GM18520 (cell line): ENCODE measurements at regions not wholly inside any gene's neighbourhood (a gene's known extent, or its start where the extent isn't known, plus 50 kb on each side); places are given as distances from the start of the nearest gene placed in this dataset.
"Not testable (repeated sequence)": the region's sequence is repeated elsewhere in the genome, so short reads cannot be mapped to it uniquely, and the experiment has no call there.

Experiments
- ATAC-seq: cut with Tn5 transposase; IDR thresholded peaks from one replicate; pipeline ENCODE4 v1.9.1; 2021; ENCODE audit not compliant: unreplicated experiment

GRCh38 chr1:168457296-168457695, 86.5 kb downstream of the XCL2 start:
- not testable (repeated sequence) for ATAC-seq

DNA sequence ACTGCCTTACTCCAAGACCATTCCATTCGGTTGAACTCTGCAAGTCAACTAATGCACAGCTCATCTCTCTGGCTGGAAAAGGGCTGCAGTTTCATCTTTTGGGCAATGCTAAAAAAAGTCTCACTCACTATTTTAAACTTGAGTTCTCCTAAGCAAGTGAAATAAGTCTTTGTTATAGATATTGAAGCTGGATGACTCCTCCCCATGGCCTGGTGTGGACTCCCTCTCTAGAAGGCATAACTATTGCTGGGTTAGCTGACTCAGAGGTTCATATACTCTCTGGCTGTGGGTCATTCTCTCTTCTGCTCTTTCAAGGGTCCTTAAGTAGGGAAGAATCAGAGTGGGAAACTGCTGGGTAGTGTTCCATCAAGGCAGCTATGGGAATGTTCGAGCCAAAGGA, 88.0 kb downstream of the XCL2 start:
- ATAC-seq = no peak

- no peak for ATAC-seq
These were observed 89.5 kb downstream of the XCL2 start for GRCh38 chr1:168454211-168454815.

DNA sequence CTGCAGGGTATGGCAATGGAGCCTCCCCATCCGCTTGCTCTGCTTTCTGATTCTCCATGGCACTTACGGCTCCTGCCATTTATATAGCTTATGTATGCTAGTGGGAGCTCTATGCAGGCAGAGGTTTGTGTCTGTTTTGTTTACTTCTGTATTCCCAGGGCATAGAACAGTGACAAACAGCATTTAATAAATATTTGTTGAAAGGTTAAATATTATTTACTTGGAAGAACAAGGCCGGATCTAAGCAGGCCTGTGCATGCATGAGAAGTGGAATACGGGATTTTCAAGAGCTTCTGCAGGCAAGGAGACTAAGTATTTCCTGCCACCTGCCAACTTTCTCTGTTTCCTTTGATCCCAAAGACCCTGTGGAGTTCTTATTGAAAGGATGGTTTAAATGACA, 90.7 kb downstream of the XCL2 start:
- no peak for ATAC-seq

GRCh38 chr1:168452329-168452728, 91.5 kb downstream of the XCL2 start:
- no peak for ATAC-seq

DNA sequence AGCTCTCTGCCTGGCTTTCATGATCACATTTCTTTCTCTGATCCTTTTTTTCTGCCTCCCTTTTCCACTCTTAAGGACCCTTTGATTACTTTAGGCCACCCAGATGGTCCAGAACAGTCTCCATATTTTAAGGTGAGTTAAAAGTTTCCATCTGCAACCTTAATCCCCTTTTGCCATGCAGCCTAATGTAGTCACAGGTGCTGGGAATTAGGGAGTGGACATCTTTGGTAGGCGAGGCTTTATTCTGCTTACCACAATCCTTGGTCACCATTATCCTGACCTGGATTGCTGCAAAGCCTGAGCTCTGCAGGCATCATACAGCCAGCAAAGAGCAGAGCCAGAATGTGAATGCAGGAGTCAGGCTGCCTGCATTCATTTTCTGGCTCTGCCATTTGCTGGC, 95.9 kb downstream of the XCL2 start:
- ATAC-seq = no peak

DNA sequence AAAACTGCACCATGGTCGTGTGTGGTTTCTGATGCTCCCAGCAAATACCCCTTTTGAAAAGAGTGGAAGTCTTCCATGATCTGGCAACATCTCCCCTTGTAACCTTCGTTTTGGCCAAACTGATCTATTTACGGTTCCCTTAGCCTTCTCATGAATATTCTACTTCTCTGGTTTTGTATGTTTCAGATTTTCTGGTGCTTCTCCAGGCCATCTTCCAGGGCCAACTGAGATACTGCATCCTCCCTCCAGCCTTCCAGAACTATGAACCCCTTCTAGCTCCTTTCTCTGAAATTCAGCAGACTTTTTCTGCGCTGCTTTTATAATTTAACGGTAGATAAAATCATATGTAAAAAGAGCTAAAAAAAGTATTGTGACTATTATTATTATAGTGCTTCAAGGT, 97.7 kb downstream of the XCL2 start:
- no peak for ATAC-seq

DNA sequence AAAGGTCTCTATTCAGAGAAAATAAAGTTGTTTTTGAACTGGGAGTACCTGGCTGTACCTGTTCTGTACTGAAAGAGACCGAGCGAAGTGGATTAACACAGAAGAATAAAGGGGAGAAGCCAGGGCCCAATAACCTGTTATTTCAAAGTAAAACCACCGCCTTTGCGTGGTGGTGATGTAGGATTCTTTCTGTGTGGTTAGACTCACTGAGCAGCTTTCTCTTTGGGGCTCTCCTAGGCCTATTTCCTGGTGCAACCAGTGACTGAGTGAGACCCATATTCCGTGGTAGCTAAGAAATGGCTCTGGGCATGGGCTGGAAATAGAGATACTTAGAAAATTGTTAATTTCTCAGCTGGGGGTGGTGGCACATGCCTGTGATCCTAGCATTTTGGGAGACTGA, 99.9 kb downstream of the XCL2 start:
- ATAC-seq = no peak

- no peak for ATAC-seq
These were observed 100.4 kb downstream of the XCL2 start for GRCh38 chr1:168443356-168443755.

DNA sequence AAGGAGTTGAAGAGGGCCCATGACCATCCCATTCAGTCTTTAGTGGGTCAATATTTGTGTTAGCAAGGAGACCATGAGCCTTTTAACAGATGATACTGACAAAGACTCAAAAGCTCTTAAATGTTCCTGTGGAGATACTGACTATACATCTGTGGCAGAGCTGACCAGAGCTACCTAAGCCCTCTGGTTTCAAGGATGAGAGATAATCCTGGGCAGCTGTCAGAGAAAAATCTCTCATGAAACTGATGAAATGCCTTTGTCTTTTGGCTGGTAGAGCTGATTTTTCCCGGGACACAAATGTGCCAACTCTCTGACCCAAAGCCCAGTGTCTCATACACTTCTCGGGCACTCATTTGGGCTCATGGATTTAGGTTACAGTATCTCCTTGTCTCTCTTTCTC, 100.9 kb downstream of the XCL2 start:
- ATAC-seq = no peak

DNA sequence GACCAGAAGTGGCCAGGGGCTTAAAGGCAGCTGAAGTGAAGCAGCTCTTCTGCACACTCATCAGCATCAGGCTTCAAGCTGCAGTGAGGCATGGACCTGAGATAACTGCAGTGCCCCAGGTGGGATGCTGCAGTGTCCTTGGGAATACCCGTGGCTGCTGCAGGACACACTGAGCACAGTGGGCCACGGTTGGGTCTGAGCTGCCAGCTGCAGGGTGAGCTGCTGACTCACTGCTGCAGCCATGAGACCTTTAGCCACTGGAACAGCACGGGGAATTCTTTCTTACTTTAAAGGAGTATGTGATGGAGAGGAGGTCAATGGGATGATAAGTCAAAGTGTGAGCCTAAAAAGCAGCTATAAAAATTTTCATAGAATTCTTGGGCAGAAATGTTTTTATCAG, 102.1 kb downstream of the XCL2 start:
- no peak for ATAC-seq

DNA sequence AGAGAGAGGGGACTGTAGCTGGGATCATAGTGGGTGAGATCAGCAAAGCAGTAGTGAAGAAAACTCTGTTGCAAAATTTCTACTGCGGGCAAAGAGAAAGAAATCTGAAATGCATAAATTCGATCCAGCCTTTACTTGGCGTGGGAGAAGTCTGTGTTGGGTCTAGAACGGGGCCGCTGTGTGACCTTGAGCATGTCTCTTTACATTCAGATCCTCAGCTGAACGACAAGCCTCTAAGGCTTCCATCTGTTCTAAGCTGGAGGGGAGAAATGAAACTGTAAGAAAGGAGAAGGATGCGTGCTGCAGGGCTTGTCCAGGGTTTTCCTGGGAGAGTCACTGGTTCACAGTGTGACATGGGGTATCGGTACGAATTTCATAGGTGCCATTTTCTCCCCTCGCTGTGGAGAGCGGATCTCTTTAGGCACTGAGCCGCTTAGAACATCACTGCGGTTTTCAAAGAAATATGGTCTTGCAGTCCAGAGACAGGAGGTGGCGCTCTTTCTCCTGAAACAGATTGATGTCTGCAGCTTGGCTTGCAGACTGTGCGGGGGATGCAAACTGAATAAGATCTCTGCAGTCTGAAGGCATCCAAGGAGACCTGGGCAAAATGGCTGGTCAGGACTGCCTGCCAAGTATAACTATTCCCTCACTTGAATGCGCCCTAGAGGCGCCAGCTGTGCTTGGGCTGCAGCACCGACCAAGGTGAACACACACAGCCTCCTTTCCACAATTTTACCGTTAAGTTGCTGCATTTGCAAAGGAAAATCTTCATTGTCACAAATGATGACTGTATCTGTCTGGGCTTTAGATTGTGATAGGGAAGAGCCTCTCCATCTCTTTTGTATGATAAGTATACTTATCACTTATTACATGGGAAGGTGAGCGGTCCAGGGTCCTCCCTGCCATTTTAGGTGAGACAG, 104.1 kb downstream of the XCL2 start:
- ATAC-seq = peak; percentile 65

GRCh38 chr1:168438626-168439025, 105.2 kb downstream of the XCL2 start:
- no peak for ATAC-seq

GRCh38 chr1:168437821-168438220, 106.0 kb downstream of the XCL2 start:
- no peak for ATAC-seq

GRCh38 chr1:168435439-168435838, 108.4 kb downstream of the XCL2 start:
- ATAC-seq = no peak

GRCh38 chr1:168433238-168433637, 110.6 kb downstream of the XCL2 start:
- no peak for ATAC-seq

DNA sequence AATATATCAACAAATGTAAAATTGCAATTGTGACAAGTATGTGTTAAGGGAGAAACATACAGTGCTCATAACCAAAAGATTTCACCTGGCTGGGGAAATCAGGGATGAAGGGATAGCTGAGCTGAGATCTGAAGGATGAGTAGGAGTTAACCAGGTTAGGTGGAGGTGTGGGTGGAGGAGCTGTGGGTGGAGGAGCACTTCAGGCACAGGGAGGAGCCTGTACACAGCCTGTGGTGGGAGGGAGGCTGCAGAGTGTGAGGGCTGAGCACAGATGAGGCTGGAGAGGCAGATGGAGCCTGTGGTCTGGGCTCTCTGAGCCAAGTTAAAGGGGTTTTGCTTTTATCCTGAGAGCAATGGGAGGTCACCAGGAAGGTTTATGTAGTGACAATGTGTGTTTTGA, 111.9 kb downstream of the XCL2 start:
- no peak for ATAC-seq

DNA sequence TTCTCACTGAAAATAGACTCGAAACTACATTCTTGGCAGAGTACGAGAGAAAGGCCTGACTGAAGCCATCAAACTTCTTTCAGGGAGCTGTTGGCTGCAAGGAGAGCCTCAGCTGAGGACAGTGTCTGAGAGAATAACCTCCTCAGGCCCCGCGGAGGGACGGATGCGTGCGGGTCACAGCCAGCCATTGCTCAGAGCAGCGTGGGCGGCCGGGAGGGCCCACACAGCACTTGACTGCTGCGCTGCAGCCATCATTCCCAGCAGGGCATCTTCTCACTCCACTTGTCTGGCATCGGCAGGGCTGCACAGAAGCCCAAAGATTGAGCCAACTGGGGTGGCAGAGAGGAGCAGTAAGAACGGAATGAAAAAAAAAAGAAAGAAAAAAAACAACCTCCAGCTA, 113.5 kb downstream of the XCL2 start:
- no peak for ATAC-seq

GRCh38 chr1:168428063-168428731, 115.6 kb downstream of the XCL2 start:
- no peak for ATAC-seq

- ATAC-seq = no peak
These were observed 116.7 kb downstream of the XCL2 start for GRCh38 chr1:168427051-168427450.

- ATAC-seq = no peak
These were observed 119.5 kb downstream of the XCL2 start for GRCh38 chr1:168424281-168424680.
